ENCODE measurements at regions not wholly inside any gene's neighbourhood (a gene's known extent, or its start where the extent isn't known, plus 50 kb on each side); places are given as distances from the start of the nearest gene placed in this dataset.

GRCh38 chr5:3905031-3905430 is 309.4 kb downstream of the IRX1 start:
- Mint-ChIP-seq H3K4me1 (no peaks in the 10 kb centered on the region), H3K9me3 (peaks cover 21% of the 10 kb centered on the region), H3K27ac (no peak overlapping the region), H3K4me3 (no peak overlapping the region), H3K36me3 (no peaks in the 10 kb centered on the region), H3K27me3 (no peaks in the 10 kb centered on the region)
- DNase-seq: no peak
- CTCF ChIA-PET: no interaction called here

- CTCF ChIA-PET: no interaction called here
- Mint-ChIP-seq H3K36me3 (no peaks in the 10 kb centered on the region), H3K27ac (no peak overlapping the region), H3K4me1 (no peaks in the 10 kb centered on the region), H3K27me3 (no peaks in the 10 kb centered on the region), H3K4me3 (no peak overlapping the region), H3K9me3 (peaks cover 21% of the 10 kb centered on the region)
- no peak for DNase-seq
Measured at GRCh38 chr5:3905521-3905920, 309.9 kb downstream of the IRX1 start.

DNA sequence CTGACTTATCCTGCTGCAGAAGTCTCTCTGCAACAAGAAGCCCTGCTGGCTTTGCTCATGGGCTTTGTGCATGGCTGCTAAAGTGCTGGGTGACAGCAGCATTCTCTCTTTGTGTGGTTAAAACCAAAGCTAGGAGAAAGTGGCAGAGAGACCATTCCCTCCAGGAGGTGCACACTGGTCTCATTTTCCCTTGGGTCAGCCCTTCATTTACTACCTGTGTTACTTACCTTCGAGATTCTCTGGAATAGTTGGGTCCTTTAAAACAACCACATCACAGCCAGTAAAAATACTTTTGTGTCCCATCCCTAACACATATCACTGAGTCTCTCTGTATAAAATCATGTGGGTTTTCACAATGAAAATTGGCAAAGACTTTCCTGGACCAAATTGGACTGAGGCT is 315.5 kb downstream of the IRX1 start:
- H3K4me1 Mint-ChIP-seq: no peaks in the 10 kb centered on the region
- no peak for DNase-seq
- no peak overlapping the region for H3K4me3 Mint-ChIP-seq
- no peaks in the 10 kb centered on the region for H3K27me3 Mint-ChIP-seq
- CTCF ChIA-PET: no interaction called here
- H3K36me3 Mint-ChIP-seq: no peaks in the 10 kb centered on the region
- H3K27ac Mint-ChIP-seq: peak overlapping the region; percentile 45
- peaks cover 7% of the 10 kb centered on the region for H3K9me3 Mint-ChIP-seq

GRCh38 chr5:3911773-3912172 is 316.1 kb downstream of the IRX1 start:
- Mint-ChIP-seq H3K27me3 (no peaks in the 10 kb centered on the region), H3K27ac (no peak overlapping the region), H3K4me1 (no peaks in the 10 kb centered on the region), H3K36me3 (no peaks in the 10 kb centered on the region), H3K9me3 (peaks cover 8% of the 10 kb centered on the region), H3K4me3 (no peak overlapping the region)
- DNase-seq: no peak
- CTCF ChIA-PET: no interaction called here

DNA sequence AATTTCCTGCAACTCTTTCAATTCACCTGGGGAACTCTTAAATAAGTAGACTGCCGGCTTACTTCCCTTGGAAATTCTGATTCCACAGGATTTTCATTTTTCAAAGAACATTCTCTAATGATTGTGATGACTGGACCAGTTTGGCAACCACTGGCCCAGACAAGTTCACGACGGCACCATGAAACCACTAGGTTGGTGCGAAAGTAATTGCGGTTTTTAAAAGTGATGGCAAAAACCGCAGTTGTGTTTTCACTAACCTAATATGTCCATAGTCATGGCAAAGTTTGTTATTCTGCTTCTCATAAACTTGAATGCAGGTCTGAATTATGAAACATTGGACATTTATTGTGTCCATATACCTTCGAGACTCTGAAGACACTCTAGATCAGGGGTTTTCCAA is 317.2 kb downstream of the IRX1 start:
- no peak for DNase-seq
- Mint-ChIP-seq H3K9me3 (peaks cover 13% of the 10 kb centered on the region), H3K27ac (no peak overlapping the region), H3K36me3 (no peaks in the 10 kb centered on the region), H3K27me3 (no peaks in the 10 kb centered on the region), H3K4me3 (no peak overlapping the region), H3K4me1 (no peaks in the 10 kb centered on the region)
- CTCF ChIA-PET: no interaction called here

GRCh38 chr5:3913279-3913678 is 317.6 kb downstream of the IRX1 start:
- no peak for DNase-seq
- H3K27me3 Mint-ChIP-seq: no peaks in the 10 kb centered on the region

GRCh38 chr5:3925022-3925421 is 329.4 kb downstream of the IRX1 start:
- Mint-ChIP-seq H3K4me1 (no peaks in the 10 kb centered on the region), H3K9me3 (peaks cover 26% of the 10 kb centered on the region), H3K4me3 (no peak overlapping the region), H3K27ac (no peak overlapping the region), H3K27me3 (no peaks in the 10 kb centered on the region), H3K36me3 (no peaks in the 10 kb centered on the region)
- DNase-seq: no peak
- CTCF ChIA-PET: no interaction called here

More at GRCh38 chr5:3913279-3913678, 317.6 kb downstream of the IRX1 start:
- Mint-ChIP-seq H3K27ac (no peak overlapping the region), H3K4me3 (no peak overlapping the region), H3K9me3 (peaks cover 13% of the 10 kb centered on the region), H3K36me3 (no peaks in the 10 kb centered on the region), H3K4me1 (no peaks in the 10 kb centered on the region)
- CTCF ChIA-PET: no interaction called here

GRCh38 chr5:3925935-3926334 is 330.3 kb downstream of the IRX1 start:
- H3K9me3 Mint-ChIP-seq: peaks cover 26% of the 10 kb centered on the region
- CTCF ChIA-PET: no interaction called here
- no peak overlapping the region for H3K27ac Mint-ChIP-seq

GRCh38 chr5:3929799-3930198 is 334.2 kb downstream of the IRX1 start:
- DNase-seq: no peak
- no peaks in the 10 kb centered on the region for H3K4me1 Mint-ChIP-seq
- H3K9me3 Mint-ChIP-seq: peaks cover 29% of the 10 kb centered on the region
- CTCF ChIA-PET: no interaction called here
- no peak overlapping the region for H3K27ac Mint-ChIP-seq
- no peaks in the 10 kb centered on the region for H3K27me3 Mint-ChIP-seq
- no peak overlapping the region for H3K4me3 Mint-ChIP-seq
- no peaks in the 10 kb centered on the region for H3K36me3 Mint-ChIP-seq

More at GRCh38 chr5:3925935-3926334, 330.3 kb downstream of the IRX1 start:
- no peak for DNase-seq
- no peaks in the 10 kb centered on the region for H3K4me1 Mint-ChIP-seq
- H3K27me3 Mint-ChIP-seq: no peaks in the 10 kb centered on the region
- H3K36me3 Mint-ChIP-seq: no peaks in the 10 kb centered on the region
- H3K4me3 Mint-ChIP-seq: no peak overlapping the region

- no peaks in the 10 kb centered on the region for H3K4me1 Mint-ChIP-seq
- no peaks in the 10 kb centered on the region for H3K27me3 Mint-ChIP-seq
- DNase-seq: no peak
- H3K27ac Mint-ChIP-seq: no peak overlapping the region
- peaks cover 21% of the 10 kb centered on the region for H3K9me3 Mint-ChIP-seq
- CTCF ChIA-PET: no interaction called here
- no peak overlapping the region for H3K4me3 Mint-ChIP-seq
- H3K36me3 Mint-ChIP-seq: no peaks in the 10 kb centered on the region
Measured at GRCh38 chr5:3931976-3932375, 336.3 kb downstream of the IRX1 start.

DNA sequence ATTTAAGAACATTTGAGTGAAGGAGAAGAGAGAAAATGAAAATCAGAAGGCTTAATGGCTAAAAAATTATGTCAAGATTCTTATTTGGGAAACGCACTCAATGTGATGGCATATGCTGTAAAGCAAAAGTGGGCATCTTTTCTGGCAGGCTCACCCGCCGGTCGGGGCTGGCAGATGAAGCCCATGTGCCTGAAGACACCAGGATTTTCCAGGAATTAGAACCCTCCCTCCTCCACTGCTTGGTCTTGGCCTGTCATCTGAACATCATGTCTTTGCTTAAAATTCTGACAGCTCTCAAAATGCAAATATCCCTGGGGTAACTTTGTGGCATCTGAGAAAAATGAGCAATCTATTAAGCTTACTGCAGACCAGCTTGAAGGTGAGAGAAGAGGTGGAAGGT is 337.9 kb downstream of the IRX1 start:
- CTCF ChIA-PET: no interaction called here
- H3K36me3 Mint-ChIP-seq: no peaks in the 10 kb centered on the region
- H3K27me3 Mint-ChIP-seq: no peaks in the 10 kb centered on the region
- H3K4me3 Mint-ChIP-seq: no peak overlapping the region
- H3K27ac Mint-ChIP-seq: no peak overlapping the region
- no peak for DNase-seq
- H3K4me1 Mint-ChIP-seq: no peaks in the 10 kb centered on the region
- H3K9me3 Mint-ChIP-seq: peaks cover 10% of the 10 kb centered on the region

DNA sequence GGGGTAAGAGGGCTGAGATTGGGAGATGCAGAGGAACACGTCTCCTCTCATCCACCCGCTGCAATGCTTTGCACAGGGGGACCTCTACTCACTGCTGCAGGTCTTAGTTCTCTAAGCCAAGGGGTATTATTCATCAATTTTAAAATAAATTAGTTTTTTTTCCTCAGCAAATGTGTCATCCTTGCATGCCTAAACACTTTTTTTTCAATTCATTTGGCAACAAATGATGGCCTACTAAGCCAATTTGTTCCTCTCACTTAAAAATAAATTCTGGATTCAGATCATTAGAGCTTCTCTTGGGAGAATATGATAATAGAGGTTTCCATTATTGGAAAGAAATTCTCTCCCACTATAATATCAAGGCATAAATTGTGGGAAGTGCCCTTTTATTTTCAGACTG is 338.3 kb downstream of the IRX1 start:
- Mint-ChIP-seq H3K4me3 (no peak overlapping the region), H3K27ac (no peak overlapping the region), H3K36me3 (no peaks in the 10 kb centered on the region), H3K27me3 (no peaks in the 10 kb centered on the region), H3K9me3 (peaks cover 9% of the 10 kb centered on the region), H3K4me1 (no peaks in the 10 kb centered on the region)
- CTCF ChIA-PET: no interaction called here
- DNase-seq: no peak

DNA sequence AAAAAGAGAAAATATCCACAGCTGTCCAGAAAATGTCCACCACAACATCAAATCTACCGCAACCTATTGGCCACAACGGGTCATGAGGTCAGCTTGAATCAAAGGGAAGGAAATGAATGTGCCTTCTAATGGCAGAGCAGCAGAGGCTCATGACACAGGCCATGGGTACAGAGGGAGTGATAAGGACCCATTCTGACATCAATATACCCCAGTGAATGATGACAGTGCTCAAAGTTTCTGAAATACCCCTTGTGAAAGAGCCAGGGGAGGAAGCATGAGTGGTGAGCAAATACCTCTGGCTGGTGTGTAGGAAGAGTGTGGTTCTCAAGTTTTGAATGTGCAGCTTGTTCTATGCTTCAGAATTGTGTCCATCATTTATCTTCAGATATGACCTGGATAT is 348.2 kb downstream of the IRX1 start:
- Mint-ChIP-seq H3K36me3 (no peaks in the 10 kb centered on the region), H3K4me3 (no peak overlapping the region), H3K4me1 (no peaks in the 10 kb centered on the region), H3K27ac (no peak overlapping the region), H3K27me3 (no peaks in the 10 kb centered on the region), H3K9me3 (peaks cover 6% of the 10 kb centered on the region)
- CTCF ChIA-PET: no interaction called here
- no peak for DNase-seq

DNA sequence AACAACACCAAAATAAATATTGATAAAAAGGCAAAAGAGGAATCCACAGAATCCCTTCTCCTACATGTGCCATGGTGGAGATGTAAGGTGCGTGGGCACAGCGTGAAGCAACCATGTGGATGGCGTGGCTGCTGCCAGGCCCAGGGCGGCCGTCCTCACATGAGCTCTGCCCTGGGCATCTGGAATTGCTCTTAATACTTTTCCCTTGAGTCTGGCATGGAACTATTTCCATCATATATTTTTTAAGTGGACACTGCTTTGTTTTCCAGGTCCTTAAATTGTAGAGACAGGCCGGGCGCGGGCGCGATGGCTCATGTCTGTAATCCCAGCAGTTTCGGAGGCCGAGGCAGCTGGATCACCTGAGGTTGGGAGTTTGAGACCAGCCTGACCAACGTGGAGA is 349.3 kb downstream of the IRX1 start:
- H3K9me3 Mint-ChIP-seq: peaks cover 10% of the 10 kb centered on the region
- H3K27me3 Mint-ChIP-seq: no peaks in the 10 kb centered on the region
- no peaks in the 10 kb centered on the region for H3K36me3 Mint-ChIP-seq
- CTCF ChIA-PET: no interaction called here
- H3K4me1 Mint-ChIP-seq: no peaks in the 10 kb centered on the region
- no peak overlapping the region for H3K27ac Mint-ChIP-seq
- DNase-seq: no peak
- no peak overlapping the region for H3K4me3 Mint-ChIP-seq

- H3K4me1 Mint-ChIP-seq: no peaks in the 10 kb centered on the region
- peaks cover 13% of the 10 kb centered on the region for H3K9me3 Mint-ChIP-seq
- no peak overlapping the region for H3K27ac Mint-ChIP-seq
- no peaks in the 10 kb centered on the region for H3K27me3 Mint-ChIP-seq
- DNase-seq: no peak
- H3K36me3 Mint-ChIP-seq: no peaks in the 10 kb centered on the region
- CTCF ChIA-PET: no interaction called here
- no peak overlapping the region for H3K4me3 Mint-ChIP-seq
Measured at GRCh38 chr5:3948838-3949237, 353.2 kb downstream of the IRX1 start.

- Mint-ChIP-seq H3K36me3 (no peaks in the 10 kb centered on the region), H3K27me3 (no peaks in the 10 kb centered on the region), H3K4me3 (no peak overlapping the region), H3K9me3 (peaks cover 21% of the 10 kb centered on the region), H3K27ac (no peak overlapping the region), H3K4me1 (no peaks in the 10 kb centered on the region)
- CTCF ChIA-PET: no interaction called here
- no peak for DNase-seq
Measured at GRCh38 chr5:3954199-3954598, 358.6 kb downstream of the IRX1 start.

Measured in activated naive CD4-positive, alpha-beta T cell treated with anti-CD3 and anti-CD28 coated beads, Interleukin-2, amount 10 ng/mL, durations not matched to agents 7 days and 5 days (primary cell).